SK-N-SH treated with all-trans-retinoic acid at 6 μM for 48 hours (cell line): ENCODE measurements at regions not wholly inside any gene's neighbourhood (a gene's known extent, or its start where the extent isn't known, plus 50 kb on each side); places are given as distances from the start of the nearest gene placed in this dataset.

ENCODE experiments used
- ATAC-seq: fragments of 200-7000 bp; cut with Tn5 transposase; 3 replicates; pipeline ENCODE4 v1.9.1; 2020; ENCODE audit warnings: mild to moderate bottlenecking, moderate library complexity
- ARNTL ChIP-seq: fragments of 450-650 bp; formaldehyde crosslinking; IDR thresholded peaks from 2 replicates; pipeline ENCODE4 v1.5.0; 2020; ENCODE audit warnings: low read depth, mild to moderate bottlenecking, moderate library complexity, borderline replicate concordance
- BACH2 ChIP-seq: fragments of 250-450 bp; sonication (Bioruptor Pico); IDR thresholded peaks from 2 replicates; pipeline ENCODE4 v1.9.0; 2021; ENCODE audit warnings: mild to moderate bottlenecking, borderline replicate concordance
- CREB5 ChIP-seq: fragments of 250-450 bp; sonication (Bioruptor Pico); IDR thresholded peaks from 2 replicates; pipeline ENCODE4 v1.5.1; 2020; ENCODE audit warnings: low read depth, mild to moderate bottlenecking, moderate library complexity
- ISL1 ChIP-seq: fragments of 250-450 bp; sonication (Bioruptor Pico); IDR thresholded peaks from 2 replicates; pipeline ENCODE4 v2.1.2; 2022; ENCODE audit warnings: mild to moderate bottlenecking, moderate library complexity
- OSR1 ChIP-seq: fragments of 250-450 bp; sonication (Bioruptor Pico); IDR thresholded peaks from 2 replicates; pipeline ENCODE4 v1.8.0; 2022; ENCODE audit warnings: moderate library complexity, mild to moderate bottlenecking, inconsistent platforms
- PATZ1 ChIP-seq: fragments of 250-450 bp; sonication (Bioruptor Pico); IDR thresholded peaks from 2 replicates; pipeline ENCODE4 v1.8.0; 2020; ENCODE audit warnings: mild to moderate bottlenecking, moderate library complexity, borderline replicate concordance
- POU6F1 ChIP-seq: fragments of 250-450 bp; sonication (Bioruptor Pico); IDR thresholded peaks from 2 replicates; pipeline ENCODE4 v1.8.0; 2021; ENCODE audit warnings: low read depth, mild to moderate bottlenecking, moderate library complexity, borderline replicate concordance
- RARB ChIP-seq: fragments of 250-450 bp; sonication (Bioruptor Pico); IDR thresholded peaks from 2 replicates; pipeline ENCODE4 v1.8.0; 2021; ENCODE audit warnings: mild to moderate bottlenecking, moderate library complexity
- TCF4 ChIP-seq: fragments of 250-450 bp; sonication (Bioruptor Pico); IDR thresholded peaks from 2 replicates; pipeline ENCODE4 v1.8.0; 2021; ENCODE audit warnings: mild to moderate bottlenecking, moderate library complexity, borderline replicate concordance
- TOX ChIP-seq: fragments of 250-450 bp; sonication (Bioruptor Pico); IDR thresholded peaks from 2 replicates; pipeline ENCODE4 v1.8.0; 2021; ENCODE audit warnings: mild to moderate bottlenecking, moderate library complexity, borderline replicate concordance
- TSHZ2 ChIP-seq: fragments of 250-450 bp; sonication (Bioruptor Pico); IDR thresholded peaks from 2 replicates; pipeline ENCODE4 v1.5.0; 2020; ENCODE audit warnings: mild to moderate bottlenecking, moderate library complexity
- ZC3H10 ChIP-seq: fragments of 250-450 bp; sonication (Bioruptor Pico); IDR thresholded peaks from 2 replicates; pipeline ENCODE4 v1.5.1; 2021; ENCODE audit warnings: mild to moderate bottlenecking, moderate library complexity
- ZFP30 ChIP-seq: fragments of 450-650 bp; formaldehyde crosslinking; IDR thresholded peaks from 2 replicates; pipeline ENCODE4 v1.5.0; 2022; ENCODE audit warnings: mild to moderate bottlenecking, moderate library complexity
- ZNF565 ChIP-seq: fragments of 450-650 bp; formaldehyde crosslinking; conservative IDR thresholded peaks from 2 replicates; pipeline ENCODE4 v1.5.0; 2020; ENCODE audit warnings: low read depth, mild to moderate bottlenecking, moderate library complexity
- ZNF70 ChIP-seq: fragments of 450-650 bp; formaldehyde crosslinking; IDR thresholded peaks from 2 replicates; pipeline ENCODE4 v1.5.0; 2020; ENCODE audit warnings: mild to moderate bottlenecking, moderate library complexity
- ZNF8 ChIP-seq: fragments of 450-650 bp; formaldehyde crosslinking; IDR thresholded peaks from 2 replicates; pipeline ENCODE4 v1.5.0; 2020; ENCODE audit warnings: mild to moderate bottlenecking, moderate library complexity

GRCh38 chr2:4049463-4049862, 346.1 kb downstream of the DCDC2C start:
- TF ChIP-seq TSHZ2 (CRISPR knock-in tag) (no peak), OSR1 (CRISPR knock-in tag) (no peak), ISL1 (CRISPR knock-in tag) (no peak), ZNF565 (no peak), TOX (no peak), ARNTL (CRISPR knock-in tag) (no peak), ZFP30 (CRISPR knock-in tag) (no peak), POU6F1 (CRISPR knock-in tag) (no peak), ZNF8 (CRISPR knock-in tag) (no peak), CREB5 (CRISPR knock-in tag) (no peak)
- ATAC-seq = no peak

- ATAC-seq = no peak
- no peak for TF ChIP-seq ZC3H10 (CRISPR knock-in tag)
- TF ChIP-seq RARB = no peak
- no peak for TF ChIP-seq PATZ1 (CRISPR knock-in tag)
These were observed 350.6 kb downstream of the DCDC2C start for GRCh38 chr2:4053769-4054493.

- TF ChIP-seq RARB (no peak), ZNF70 (CRISPR knock-in tag) (no peak)
- ATAC-seq = no peak
These were observed 362.8 kb downstream of the DCDC2C start for GRCh38 chr2:4066217-4066616.

- ATAC-seq = no peak
- TF ChIP-seq ZNF565 = no peak
These were observed 369.7 kb downstream of the DCDC2C start for GRCh38 chr2:4073026-4073569.

- ATAC-seq = no peak
- no peak for TF ChIP-seq ZNF8 (CRISPR knock-in tag)
- TF ChIP-seq ZFP30 (CRISPR knock-in tag) = no peak
These were observed 373.6 kb downstream of the DCDC2C start for GRCh38 chr2:4077017-4077416.

GRCh38 chr2:4085186-4085585, 381.8 kb downstream of the DCDC2C start:
- ATAC-seq = no peak

More at GRCh38 chr2:4085186-4085585, 381.8 kb downstream of the DCDC2C start:
- no peak for TF ChIP-seq TCF4 (CRISPR knock-in tag)
- no peak for TF ChIP-seq ZNF70 (CRISPR knock-in tag)
- TF ChIP-seq ZNF8 (CRISPR knock-in tag) = no peak
- TF ChIP-seq OSR1 (CRISPR knock-in tag) = no peak
- TF ChIP-seq POU6F1 (CRISPR knock-in tag) = no peak
- TF ChIP-seq BACH2 (CRISPR knock-in tag) = no peak
- TF ChIP-seq ISL1 (CRISPR knock-in tag) = no peak
